ENCODE measurements at regions not wholly inside any gene's neighbourhood (a gene's known extent, or its start where the extent isn't known, plus 50 kb on each side); places are given as distances from the start of the nearest gene placed in this dataset.

DNA sequence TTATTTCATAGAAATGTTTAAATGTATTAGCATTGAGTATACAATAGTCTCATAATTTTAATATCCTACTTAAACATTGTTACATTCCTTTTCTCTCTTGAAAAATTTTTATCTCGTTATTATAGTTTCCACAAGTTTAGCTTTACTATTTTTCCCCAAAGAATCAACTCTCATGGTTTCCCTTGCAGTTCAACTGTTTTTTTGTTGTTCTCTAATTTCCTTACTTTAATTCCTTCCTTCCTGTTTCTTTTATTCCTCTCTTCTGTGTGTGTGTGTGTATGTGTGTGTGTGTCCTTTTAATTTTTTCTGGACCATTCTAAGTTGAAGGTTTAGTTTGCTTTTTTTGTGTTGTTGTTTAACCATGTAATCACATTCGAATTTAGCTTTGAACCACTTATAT is 171.1 kb downstream of the GASK1B start:
- no peak for TF ChIP-seq CTCF (IDR thresholded peaks at IDR 0.05)
- H3K9me3 ChIP-seq: no peaks in the 10 kb centered on the region
- H3K4me3 ChIP-seq: no peak overlapping the region
- H3K4me1 ChIP-seq (ENCODE audit: low read depth): no peaks in the 10 kb centered on the region
- DNase-seq: no peak
- no peaks in the 10 kb centered on the region for H3K36me3 ChIP-seq (ENCODE audit: low read depth)
- intact Hi-C loops (cut with DNase I, micrococcal nuclease): no loop called here
- no peak for ATAC-seq

GRCh38 chr4:157999723-158000122 is 173.1 kb downstream of the GASK1B start:
- Histone ChIP-seq H3K9me3 (no peaks in the 10 kb centered on the region), H3K4me3 (no peak overlapping the region), H3K36me3 (ENCODE audit: low read depth) (no peaks in the 10 kb centered on the region), H3K4me1 (ENCODE audit: low read depth) (no peaks in the 10 kb centered on the region)
- TF ChIP-seq CTCF (IDR thresholded peaks at IDR 0.05): no peak
- intact Hi-C loops (cut with DNase I, micrococcal nuclease): loop anchor here in 1 of 2 donors (10.0 kb wide), 1 partner anchor 255 kb away; no protein-coding TSS in a partner anchor
- no peak for DNase-seq
- no peak for ATAC-seq

GRCh38 chr4:157997296-157997695 is 175.5 kb downstream of the GASK1B start:
- TF ChIP-seq CTCF (IDR thresholded peaks at IDR 0.05): no peak
- Histone ChIP-seq H3K36me3 (ENCODE audit: low read depth) (no peaks in the 10 kb centered on the region), H3K4me3 (no peak overlapping the region), H3K9me3 (no peaks in the 10 kb centered on the region), H3K4me1 (ENCODE audit: low read depth) (no peaks in the 10 kb centered on the region)
- intact Hi-C loops (cut with DNase I, micrococcal nuclease): loop anchor here in 1 of 2 donors (10.0 kb wide), 1 partner anchor 258 kb away; no protein-coding TSS in a partner anchor
- ATAC-seq (no peak), DNase-seq (no peak)

GRCh38 chr4:157996061-157997028 is 176.5 kb downstream of the GASK1B start:
- Histone ChIP-seq H3K4me1 (ENCODE audit: low read depth) (no peaks in the 10 kb centered on the region), H3K4me3 (no peak overlapping the region), H3K9me3 (no peaks in the 10 kb centered on the region), H3K36me3 (ENCODE audit: low read depth) (no peaks in the 10 kb centered on the region)
- intact Hi-C loops (cut with DNase I, micrococcal nuclease): loop anchor here in 1 of 2 donors (10.0 kb wide), 1 partner anchor 258 kb away; no protein-coding TSS in a partner anchor
- TF ChIP-seq CTCF (IDR thresholded peaks at IDR 0.05): no peak
- DNase-seq: no peak
- ATAC-seq: no peak

DNA sequence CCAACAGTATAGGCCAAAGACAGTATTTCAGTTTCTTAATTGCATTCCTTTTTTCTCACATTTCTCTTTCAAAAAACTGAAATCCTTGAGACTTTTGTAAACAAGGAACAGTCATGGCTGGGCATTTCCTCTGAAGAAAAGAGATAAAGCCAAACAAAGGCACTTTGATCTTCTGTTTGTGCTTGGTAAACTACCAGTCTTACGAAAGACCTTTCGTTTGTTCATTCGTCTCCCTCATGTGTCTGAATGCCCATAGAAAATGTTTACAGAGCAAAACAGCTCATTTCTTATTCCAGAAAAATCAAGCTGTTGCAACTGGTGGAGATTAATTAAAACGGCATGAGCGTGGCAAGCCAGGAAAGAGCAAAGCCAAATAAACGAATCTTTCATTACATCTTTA is 178.0 kb downstream of the GASK1B start:
- ATAC-seq: peak; percentile 57
- no peak overlapping the region for H3K4me3 ChIP-seq

More for the DNA sequence above, 178.0 kb downstream of the GASK1B start:
- DNase-seq: no peak
- no peaks in the 10 kb centered on the region for H3K36me3 ChIP-seq (ENCODE audit: low read depth)
- intact Hi-C loops (cut with DNase I, micrococcal nuclease): loop anchor here in 1 of 2 donors (5.0 to 10.0 kb wide), 2 partner anchors 177 to 260 kb away; partner anchors contain the start of gene GASK1B
- H3K9me3 ChIP-seq: no peaks in the 10 kb centered on the region
- no peak for TF ChIP-seq CTCF (IDR thresholded peaks at IDR 0.05)
- H3K4me1 ChIP-seq (ENCODE audit: low read depth): no peaks in the 10 kb centered on the region

Data from mucosa of descending colon (tissue), 3 donors.